WTC11 (cell line): ENCODE measurements at regions not wholly inside any gene's neighbourhood (a gene's known extent, or its start where the extent isn't known, plus 50 kb on each side); places are given as distances from the start of the nearest gene placed in this dataset.

Source experiments
- ATAC-seq: fragments of 200-7000 bp; cut with Tn5 transposase; 2 replicates; pipeline ENCODE4 v1.10.0; 2021; ENCODE audit warnings: mild to moderate bottlenecking, moderate library complexity
- CTCF ChIA-PET: fragments of 300-600 bp; sonication (Branson Sonifier 250); formaldehyde crosslinking; loops from one replicate; lab custom pipeline; 2021; ENCODE audit warnings: antibody characterized with exemption; lab: Charles Lee
- POLR2A ChIA-PET: fragments of 350-600 bp; sonication (Branson Sonifier 250); formaldehyde crosslinking; loops from one replicate; lab custom pipeline; 2021; ENCODE audit warnings: antibody characterized with exemption; lab: Charles Lee
- DNase-seq: peaks from one replicate; pipeline ENCODE4 v3.0.0; 2021; ENCODE audit warnings: low spot score
- H3K27ac Mint-ChIP-seq: 2 replicates; pipeline ENCODE4 v1.8.0; 2021; ENCODE audit warnings: mixed read lengths
- H3K27me3 Mint-ChIP-seq: 2 replicates; pipeline ENCODE4 v1.8.0; 2021; ENCODE audit warnings: low read depth, mild to moderate bottlenecking, moderate library complexity, mixed read lengths
- H3K36me3 Mint-ChIP-seq: 2 replicates; pipeline ENCODE4 v1.8.0; 2021; ENCODE audit warnings: mixed read lengths
- H3K4me1 Mint-ChIP-seq: 2 replicates; pipeline ENCODE4 v1.8.0; 2022; ENCODE audit warnings: mixed read lengths
- H3K4me3 Mint-ChIP-seq: 2 replicates; pipeline ENCODE4 v1.8.0; 2021; ENCODE audit warnings: mild to moderate bottlenecking, moderate library complexity, mixed read lengths
- H3K9me3 Mint-ChIP-seq: 2 replicates; pipeline ENCODE4 v1.8.0; 2021; ENCODE audit warnings: mixed read lengths
- CBFB ChIP-seq: sonication (generic); formaldehyde crosslinking; IDR thresholded peaks from 2 replicates; pipeline ENCODE4 v1.8.1; 2022; ENCODE audit warnings: mild to moderate bottlenecking, low read depth, missing genetic modification reagents
- EMX1 ChIP-seq: fragments of 250-450 bp; sonication (Bioruptor Pico); IDR thresholded peaks from 2 replicates; pipeline ENCODE4 v1.8.0; 2021; ENCODE audit warnings: mild to moderate bottlenecking
- GABPB1 ChIP-seq: sonication (generic); formaldehyde crosslinking; IDR thresholded peaks from 2 replicates; pipeline ENCODE4 v1.8.1; 2023; ENCODE audit warnings: mild to moderate bottlenecking, missing genetic modification reagents
- IRF2 ChIP-seq: sonication (generic); formaldehyde crosslinking; IDR thresholded peaks from 2 replicates; pipeline ENCODE4 v1.8.0; 2022; ENCODE audit warnings: low read depth, missing genetic modification reagents, borderline replicate concordance
- JAZF1 ChIP-seq: fragments of 250-450 bp; sonication (Bioruptor Pico); IDR thresholded peaks from 2 replicates; pipeline ENCODE4 v1.9.0; 2021; ENCODE audit warnings: moderate library complexity, mild to moderate bottlenecking, inconsistent platforms
- KAT7 ChIP-seq: sonication (generic); formaldehyde crosslinking; IDR thresholded peaks from 2 replicates; pipeline ENCODE4 v1.8.1; 2023; ENCODE audit warnings: missing genetic modification reagents, mild to moderate bottlenecking, borderline replicate concordance
- NR1H2 ChIP-seq: sonication (generic); formaldehyde crosslinking; IDR thresholded peaks from 2 replicates; pipeline ENCODE4 v1.9.0; 2021; ENCODE audit warnings: mild to moderate bottlenecking, moderate library complexity, missing genetic modification reagents
- RELA ChIP-seq: sonication (generic); formaldehyde crosslinking; IDR thresholded peaks from 2 replicates; pipeline ENCODE4 v1.8.1; 2022; ENCODE audit warnings: missing genetic modification reagents, mild to moderate bottlenecking, borderline replicate concordance
- TCF7 ChIP-seq: sonication (generic); formaldehyde crosslinking; IDR thresholded peaks from 2 replicates; pipeline ENCODE4 v1.8.0; 2022; ENCODE audit warnings: mild to moderate bottlenecking, low read depth, missing genetic modification reagents, moderate library complexity
- ZNF263 ChIP-seq: sonication (generic); formaldehyde crosslinking; IDR thresholded peaks from 2 replicates; pipeline ENCODE4 v1.8.1; 2022; ENCODE audit warnings: low read depth, mild to moderate bottlenecking, moderate library complexity, missing genetic modification reagents
- ZNF396 ChIP-seq: fragments of 250-450 bp; sonication (Bioruptor Pico); IDR thresholded peaks from 2 replicates; pipeline ENCODE4 v1.8.0; 2021; ENCODE audit warnings: mild to moderate bottlenecking, moderate library complexity, borderline replicate concordance
- ZNF671 ChIP-seq: fragments of 250-450 bp; sonication (Bioruptor Pico); IDR thresholded peaks from 2 replicates; pipeline ENCODE4 v1.8.0; 2021; ENCODE audit warnings: mild to moderate bottlenecking
- TF ChIP-seq, protein P1 (sequence below): sonication (generic); formaldehyde crosslinking; IDR thresholded peaks from 2 replicates; pipeline ENCODE4 v1.8.1; 2023; ENCODE audit warnings: mild to moderate bottlenecking, missing genetic modification reagents, borderline replicate concordance
- TF ChIP-seq, protein P2 (sequence below): fragments of 250-450 bp; sonication (Bioruptor Pico); IDR thresholded peaks from 2 replicates; pipeline ENCODE4 v1.9.0; 2021; ENCODE audit warnings: mild to moderate bottlenecking

DNA sequence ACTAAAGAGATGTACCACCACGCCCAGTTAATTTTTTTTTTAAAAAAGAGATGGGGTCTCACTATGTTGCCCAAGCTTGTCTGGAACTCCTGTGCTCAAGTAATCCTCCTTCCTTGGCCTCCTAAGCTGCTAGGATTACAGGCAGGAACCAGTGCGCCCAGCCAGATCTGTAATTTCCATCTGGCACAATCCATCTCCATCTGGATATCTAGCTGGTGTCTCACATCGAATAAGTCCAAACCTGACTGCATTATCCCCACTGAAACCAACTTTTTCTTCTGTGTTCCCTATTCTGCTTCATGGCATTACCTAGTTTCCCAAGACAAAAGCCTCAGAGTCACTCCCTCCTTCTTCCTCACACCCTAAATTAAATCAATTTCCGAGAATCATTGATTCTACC, 125.8 kb upstream of the TEX13C start (continued):
- no peak for TF ChIP-seq RELA (CRISPR knock-in tag)
- TF ChIP-seq, protein P1, sequence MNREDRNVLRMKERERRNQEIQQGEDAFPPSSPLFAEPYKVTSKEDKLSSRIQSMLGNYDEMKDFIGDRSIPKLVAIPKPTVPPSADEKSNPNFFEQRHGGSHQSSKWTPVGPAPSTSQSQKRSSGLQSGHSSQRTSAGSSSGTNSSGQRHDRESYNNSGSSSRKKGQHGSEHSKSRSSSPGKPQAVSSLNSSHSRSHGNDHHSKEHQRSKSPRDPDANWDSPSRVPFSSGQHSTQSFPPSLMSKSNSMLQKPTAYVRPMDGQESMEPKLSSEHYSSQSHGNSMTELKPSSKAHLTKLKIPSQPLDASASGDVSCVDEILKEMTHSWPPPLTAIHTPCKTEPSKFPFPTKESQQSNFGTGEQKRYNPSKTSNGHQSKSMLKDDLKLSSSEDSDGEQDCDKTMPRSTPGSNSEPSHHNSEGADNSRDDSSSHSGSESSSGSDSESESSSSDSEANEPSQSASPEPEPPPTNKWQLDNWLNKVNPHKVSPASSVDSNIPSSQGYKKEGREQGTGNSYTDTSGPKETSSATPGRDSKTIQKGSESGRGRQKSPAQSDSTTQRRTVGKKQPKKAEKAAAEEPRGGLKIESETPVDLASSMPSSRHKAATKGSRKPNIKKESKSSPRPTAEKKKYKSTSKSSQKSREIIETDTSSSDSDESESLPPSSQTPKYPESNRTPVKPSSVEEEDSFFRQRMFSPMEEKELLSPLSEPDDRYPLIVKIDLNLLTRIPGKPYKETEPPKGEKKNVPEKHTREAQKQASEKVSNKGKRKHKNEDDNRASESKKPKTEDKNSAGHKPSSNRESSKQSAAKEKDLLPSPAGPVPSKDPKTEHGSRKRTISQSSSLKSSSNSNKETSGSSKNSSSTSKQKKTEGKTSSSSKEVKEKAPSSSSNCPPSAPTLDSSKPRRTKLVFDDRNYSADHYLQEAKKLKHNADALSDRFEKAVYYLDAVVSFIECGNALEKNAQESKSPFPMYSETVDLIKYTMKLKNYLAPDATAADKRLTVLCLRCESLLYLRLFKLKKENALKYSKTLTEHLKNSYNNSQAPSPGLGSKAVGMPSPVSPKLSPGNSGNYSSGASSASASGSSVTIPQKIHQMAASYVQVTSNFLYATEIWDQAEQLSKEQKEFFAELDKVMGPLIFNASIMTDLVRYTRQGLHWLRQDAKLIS (CRISPR knock-in tag): no peak
- no peak for TF ChIP-seq ZNF263 (CRISPR knock-in tag)
- no peak for TF ChIP-seq ZNF671 (CRISPR knock-in tag)
- no peak for TF ChIP-seq CBFB (CRISPR knock-in tag)
- TF ChIP-seq KAT7 (CRISPR knock-in tag): no peak
- TF ChIP-seq, all 79 proteins: peak for 0

DNA sequence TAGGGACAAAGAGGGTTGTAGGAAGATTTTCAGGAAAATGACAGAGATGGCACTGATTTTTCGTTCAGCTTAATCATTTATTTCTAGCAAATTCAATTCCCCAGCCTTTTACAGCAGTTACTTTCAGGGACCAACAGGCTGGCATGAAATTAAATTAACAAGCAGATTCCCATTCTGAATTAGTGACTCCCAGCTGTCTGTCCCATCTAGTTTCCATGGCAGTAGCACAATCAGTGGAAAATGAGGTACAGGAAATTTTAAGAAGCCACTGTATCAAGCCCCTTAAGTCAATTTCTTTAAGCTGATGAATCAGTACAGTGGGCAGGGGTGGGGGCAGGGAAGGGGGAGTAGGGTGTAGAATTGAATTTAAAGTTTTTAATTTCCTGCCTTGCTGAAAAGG, 121.1 kb upstream of the TEX13C start:
- TF ChIP-seq IRF2 (CRISPR knock-in tag) (no peak), JAZF1 (CRISPR knock-in tag) (no peak), EMX1 (no peak), ZNF396 (no peak), GABPB1 (no peak), NR1H2 (CRISPR knock-in tag) (no peak), TCF7 (CRISPR knock-in tag) (no peak)
- TF ChIP-seq, protein P1 (CRISPR knock-in tag): no peak
- TF ChIP-seq, protein P2, sequence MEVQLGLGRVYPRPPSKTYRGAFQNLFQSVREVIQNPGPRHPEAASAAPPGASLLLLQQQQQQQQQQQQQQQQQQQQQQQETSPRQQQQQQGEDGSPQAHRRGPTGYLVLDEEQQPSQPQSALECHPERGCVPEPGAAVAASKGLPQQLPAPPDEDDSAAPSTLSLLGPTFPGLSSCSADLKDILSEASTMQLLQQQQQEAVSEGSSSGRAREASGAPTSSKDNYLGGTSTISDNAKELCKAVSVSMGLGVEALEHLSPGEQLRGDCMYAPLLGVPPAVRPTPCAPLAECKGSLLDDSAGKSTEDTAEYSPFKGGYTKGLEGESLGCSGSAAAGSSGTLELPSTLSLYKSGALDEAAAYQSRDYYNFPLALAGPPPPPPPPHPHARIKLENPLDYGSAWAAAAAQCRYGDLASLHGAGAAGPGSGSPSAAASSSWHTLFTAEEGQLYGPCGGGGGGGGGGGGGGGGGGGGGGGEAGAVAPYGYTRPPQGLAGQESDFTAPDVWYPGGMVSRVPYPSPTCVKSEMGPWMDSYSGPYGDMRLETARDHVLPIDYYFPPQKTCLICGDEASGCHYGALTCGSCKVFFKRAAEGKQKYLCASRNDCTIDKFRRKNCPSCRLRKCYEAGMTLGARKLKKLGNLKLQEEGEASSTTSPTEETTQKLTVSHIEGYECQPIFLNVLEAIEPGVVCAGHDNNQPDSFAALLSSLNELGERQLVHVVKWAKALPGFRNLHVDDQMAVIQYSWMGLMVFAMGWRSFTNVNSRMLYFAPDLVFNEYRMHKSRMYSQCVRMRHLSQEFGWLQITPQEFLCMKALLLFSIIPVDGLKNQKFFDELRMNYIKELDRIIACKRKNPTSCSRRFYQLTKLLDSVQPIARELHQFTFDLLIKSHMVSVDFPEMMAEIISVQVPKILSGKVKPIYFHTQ (CRISPR knock-in tag): no peak
- TF ChIP-seq, all 79 proteins: peak for 0
- no peaks in the 10 kb centered on the region for H3K36me3 Mint-ChIP-seq
- peaks cover 24% of the 10 kb centered on the region for H3K4me1 Mint-ChIP-seq
- no peak overlapping the region for H3K4me3 Mint-ChIP-seq
- DNase-seq: no peak
- POLR2A ChIA-PET: no interaction called here
- no peak for ATAC-seq
- no peak overlapping the region for H3K27ac Mint-ChIP-seq
- CTCF ChIA-PET: no interaction called here
- peaks cover 23% of the 10 kb centered on the region for H3K27me3 Mint-ChIP-seq
- H3K9me3 Mint-ChIP-seq: no peaks in the 10 kb centered on the region
